ENCODE measurements at regions not wholly inside any gene's neighbourhood (a gene's known extent, or its start where the extent isn't known, plus 50 kb on each side); places are given as distances from the start of the nearest gene placed in this dataset.

GRCh38 chr3:193910310-193910709, 225.6 kb upstream of the HES1 start:
- no peak for TF ChIP-seq CTCF (IDR thresholded peaks at IDR 0.05)
- Mint-ChIP-seq H3K4me3 (no peak overlapping the region), H3K27ac (peak overlapping the region; percentile 32), H3K27me3 (ENCODE audit: low read depth, poor library complexity) (peaks cover 18% of the 10 kb centered on the region), H3K4me1 (peaks cover 69% of the 10 kb centered on the region), H3K9me3 (peaks cover 15% of the 10 kb centered on the region), H3K36me3 (ENCODE audit: low read depth) (peaks cover 9% of the 10 kb centered on the region)
- no peak for DNase-seq

DNA sequence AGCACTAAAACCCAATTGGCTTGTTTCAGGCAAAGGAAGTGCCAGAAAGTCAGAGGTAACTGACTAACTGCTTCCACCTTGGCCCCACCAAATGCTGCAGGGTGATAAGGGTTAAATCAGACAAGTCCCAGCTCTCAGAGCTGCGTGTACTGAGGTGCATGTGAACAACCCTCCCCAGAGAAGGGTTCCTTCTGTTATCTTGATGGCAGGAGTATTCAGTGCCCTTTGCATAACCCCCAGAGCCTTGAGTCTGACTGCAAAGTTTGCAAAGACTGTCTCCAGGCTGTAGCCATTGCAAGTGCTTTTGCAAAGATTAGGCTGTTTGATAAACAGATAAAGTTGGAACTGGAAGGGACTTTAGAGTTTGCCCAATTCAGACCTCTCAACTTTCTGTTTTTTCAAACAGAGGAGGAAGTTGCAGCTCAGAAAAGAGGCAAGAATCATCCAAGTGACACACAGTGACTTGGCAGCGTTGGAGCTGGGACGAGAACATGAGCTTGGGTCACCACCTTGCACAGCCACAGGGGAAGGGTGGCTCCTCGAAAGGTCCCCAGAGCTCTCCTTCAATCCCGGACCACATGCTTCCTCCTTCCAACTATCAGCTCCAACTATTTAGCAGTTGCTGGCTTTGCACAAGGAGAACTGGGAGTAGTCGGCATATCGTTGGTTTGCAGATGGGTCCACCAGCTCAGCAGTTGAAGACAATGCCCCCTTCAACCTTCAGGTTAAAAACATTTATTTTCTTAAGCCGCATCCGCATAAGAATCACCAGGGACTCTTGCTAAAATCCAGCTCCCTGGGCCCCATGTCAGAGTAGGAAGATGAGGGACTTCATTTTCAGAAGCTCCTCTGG, 224.8 kb upstream of the HES1 start:
- TF ChIP-seq CTCF (IDR thresholded peaks at IDR 0.05) = no peak
- Mint-ChIP-seq H3K27ac (no peak overlapping the region), H3K4me3 (no peak overlapping the region), H3K9me3 (peaks cover 15% of the 10 kb centered on the region), H3K4me1 (peaks cover 69% of the 10 kb centered on the region), H3K36me3 (ENCODE audit: low read depth) (peaks cover 9% of the 10 kb centered on the region), H3K27me3 (ENCODE audit: low read depth, poor library complexity) (peaks cover 18% of the 10 kb centered on the region)
- DNase-seq = no peak

DNA sequence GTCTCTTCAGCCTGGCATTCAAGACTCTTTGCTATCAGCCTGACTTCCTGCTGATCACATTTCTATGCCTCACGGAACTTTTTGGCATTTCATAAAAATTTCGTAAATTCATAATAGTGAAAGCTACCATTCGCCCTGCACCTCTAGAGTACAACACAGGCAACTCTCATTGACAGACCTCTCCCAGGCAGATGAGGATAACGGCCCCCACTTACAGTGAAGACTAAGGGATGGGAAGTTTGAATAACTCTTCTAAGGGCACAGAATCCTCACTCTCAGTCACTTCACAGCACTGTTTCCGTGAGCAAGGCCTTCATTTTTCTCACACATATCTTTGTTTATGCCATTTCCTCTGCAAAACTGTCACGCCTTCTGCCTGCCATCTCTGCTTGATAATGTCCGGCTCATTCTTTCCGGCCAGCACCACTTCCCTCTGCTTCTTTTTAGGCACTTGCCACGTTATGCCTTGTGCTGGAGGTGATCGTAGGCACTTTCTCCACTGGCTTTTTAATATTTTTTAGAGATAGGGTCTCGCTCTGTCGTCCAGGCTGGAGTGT, 224.1 kb upstream of the HES1 start:
- peaks cover 18% of the 10 kb centered on the region for H3K27me3 Mint-ChIP-seq (ENCODE audit: low read depth, poor library complexity)
- H3K9me3 Mint-ChIP-seq = peaks cover 15% of the 10 kb centered on the region
- peaks cover 67% of the 10 kb centered on the region for H3K4me1 Mint-ChIP-seq
- H3K36me3 Mint-ChIP-seq (ENCODE audit: low read depth) = peaks cover 9% of the 10 kb centered on the region
- H3K4me3 Mint-ChIP-seq = peak overlapping the region; percentile 46
- no peak for TF ChIP-seq CTCF (IDR thresholded peaks at IDR 0.05)
- no peak overlapping the region for H3K27ac Mint-ChIP-seq
- DNase-seq = no peak

DNA sequence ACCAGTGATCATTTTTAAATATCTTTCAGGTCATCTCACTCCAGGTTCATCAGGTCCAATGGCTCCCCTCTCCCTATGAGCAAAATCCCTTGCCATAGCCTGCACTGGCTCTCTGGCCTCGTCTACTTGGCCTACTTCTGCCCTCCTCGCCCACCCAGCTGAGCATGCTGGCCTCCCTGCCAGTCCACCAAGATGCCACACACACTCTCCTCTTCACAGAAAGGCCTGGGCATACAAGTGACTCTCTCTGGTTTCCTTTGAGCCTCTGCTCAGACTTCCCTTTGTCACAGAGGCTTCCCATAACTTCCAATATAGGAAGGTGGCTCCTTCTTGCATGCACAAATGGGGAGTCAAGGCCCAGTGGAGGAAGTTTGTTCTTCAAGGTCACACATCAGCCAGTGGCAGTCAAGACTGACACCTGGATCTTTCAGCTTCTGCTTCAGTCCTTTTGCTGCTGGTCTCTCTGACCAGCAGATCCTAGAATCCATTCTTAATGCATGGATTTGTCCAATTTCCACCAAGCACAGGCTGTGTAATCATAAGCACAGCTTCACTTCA, 223.2 kb upstream of the HES1 start:
- Mint-ChIP-seq H3K27me3 (ENCODE audit: low read depth, poor library complexity) (peaks cover 18% of the 10 kb centered on the region), H3K4me1 (peaks cover 74% of the 10 kb centered on the region), H3K36me3 (ENCODE audit: low read depth) (peaks cover 8% of the 10 kb centered on the region), H3K27ac (no peak overlapping the region), H3K4me3 (no peak overlapping the region), H3K9me3 (peaks cover 12% of the 10 kb centered on the region)
- TF ChIP-seq CTCF (IDR thresholded peaks at IDR 0.05) = no peak
- no peak for DNase-seq

DNA sequence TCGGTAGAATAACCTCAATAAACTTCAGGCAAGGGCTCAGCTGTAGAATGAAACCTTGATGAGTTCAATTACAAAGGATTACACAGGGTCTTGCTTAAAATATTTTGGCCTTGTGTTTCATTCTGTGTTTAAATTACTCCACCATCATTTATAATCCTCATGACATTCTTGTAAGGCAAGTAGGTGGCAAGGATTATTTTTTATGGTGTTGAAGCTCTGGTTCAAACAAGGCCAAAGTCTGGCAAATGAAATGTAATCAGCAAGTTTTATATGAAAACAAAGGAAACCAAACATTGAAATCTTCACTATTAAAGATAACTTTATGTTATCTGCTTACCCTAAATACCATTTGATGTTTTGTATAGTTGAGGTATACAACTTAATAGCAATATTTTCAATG, 221.3 kb upstream of the HES1 start:
- no peaks in the 10 kb centered on the region for H3K9me3 Mint-ChIP-seq
- no peak for DNase-seq
- TF ChIP-seq CTCF (IDR thresholded peaks at IDR 0.05) = no peak
- no peak overlapping the region for H3K27ac Mint-ChIP-seq
- H3K27me3 Mint-ChIP-seq (ENCODE audit: low read depth, poor library complexity) = peaks cover 18% of the 10 kb centered on the region
- no peak overlapping the region for H3K4me3 Mint-ChIP-seq
- no peaks in the 10 kb centered on the region for H3K36me3 Mint-ChIP-seq (ENCODE audit: low read depth)
- H3K4me1 Mint-ChIP-seq = peaks cover 91% of the 10 kb centered on the region

Data from nephron progenitor cell (in vitro differentiated cells).